Hematopoietic multipotent progenitor cell treated with erythropoietin and hydrocortisone succinate and interleukin-3 and kit ligand, for 6 days (in vitro differentiated cells): ENCODE measurements at regions not wholly inside any gene's neighbourhood (a gene's known extent, or its start where the extent isn't known, plus 50 kb on each side); places are given as distances from the start of the nearest gene placed in this dataset.

Experiments
- DNase-seq: peaks from one replicate; pipeline ENCODE4 v3.0.0-alpha.2; 2015

- peak; percentile 90 for DNase-seq
These were observed 51.2 kb upstream of the ULK4 start for GRCh38 chr3:42012935-42013690.

GRCh38 chr3:42012383-42012934 is 50.6 kb upstream of the ULK4 start:
- no peak for DNase-seq
